RWPE1 (cell line): ENCODE measurements at regions not wholly inside any gene's neighbourhood (a gene's known extent, or its start where the extent isn't known, plus 50 kb on each side); places are given as distances from the start of the nearest gene placed in this dataset.
"Not testable (repeated sequence)": the region's sequence is repeated elsewhere in the genome, so short reads cannot be mapped to it uniquely, and the experiment has no call there.

Experiments used
- CTCF ChIA-PET: fragments of 350-600 bp; sonication (Branson Sonifier 250); formaldehyde crosslinking; extraction: SDS; loops from one replicate; lab custom pipeline; 2021; lab: Yijun Ruan, JAX
- POLR2A ChIA-PET: fragments of 400-600 bp; formaldehyde crosslinking; extraction: SDS; loops from one replicate; lab custom pipeline; 2020; ENCODE audit warnings: antibody characterized with exemption; ENCODE audit not compliant: low non-redundant PET; lab: Yijun Ruan, JAX
- DNase-seq: peaks from one replicate; pipeline ENCODE4 v3.0.0; 2012; ENCODE audit warnings: low spot score
- H3K27ac ChIP-seq: fragments of 450-650 bp; 2 replicates; pipeline ENCODE4 v1.5.1; 2017
- TF ChIP-seq, protein P1 (sequence below): fragments of 450-650 bp; conservative IDR thresholded peaks from 2 replicates; pipeline ENCODE4 v1.5.1; 2017; ENCODE audit warnings: low read depth, mild to moderate bottlenecking

DNA sequence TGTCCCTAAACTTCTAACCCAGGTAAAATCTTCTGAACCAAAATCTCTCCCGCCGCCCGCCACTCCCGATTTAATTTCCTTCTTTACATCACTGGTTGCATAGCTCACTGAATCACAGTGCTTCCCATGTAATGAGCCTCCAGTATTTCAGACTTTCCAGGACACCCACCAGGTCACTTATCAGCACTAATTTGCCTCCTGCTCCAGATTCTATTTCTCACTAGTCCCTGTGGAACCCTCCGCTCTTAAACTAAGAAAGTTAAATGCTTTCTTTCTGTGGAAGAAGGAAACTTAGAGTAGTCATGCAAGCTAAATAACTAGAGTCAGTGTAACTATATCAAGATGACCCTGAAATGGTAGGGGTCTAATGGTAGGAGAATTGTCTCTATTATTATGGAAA is 106.6 kb upstream of the OPCML start:
- ChIA-PET CTCF (interaction anchor here (0.5 kb wide), 1 partner anchor 18 kb away, joined by 3 read pairs; no protein-coding TSS in a partner anchor), POLR2A (no interaction called here)
- TF ChIP-seq, protein P1, sequence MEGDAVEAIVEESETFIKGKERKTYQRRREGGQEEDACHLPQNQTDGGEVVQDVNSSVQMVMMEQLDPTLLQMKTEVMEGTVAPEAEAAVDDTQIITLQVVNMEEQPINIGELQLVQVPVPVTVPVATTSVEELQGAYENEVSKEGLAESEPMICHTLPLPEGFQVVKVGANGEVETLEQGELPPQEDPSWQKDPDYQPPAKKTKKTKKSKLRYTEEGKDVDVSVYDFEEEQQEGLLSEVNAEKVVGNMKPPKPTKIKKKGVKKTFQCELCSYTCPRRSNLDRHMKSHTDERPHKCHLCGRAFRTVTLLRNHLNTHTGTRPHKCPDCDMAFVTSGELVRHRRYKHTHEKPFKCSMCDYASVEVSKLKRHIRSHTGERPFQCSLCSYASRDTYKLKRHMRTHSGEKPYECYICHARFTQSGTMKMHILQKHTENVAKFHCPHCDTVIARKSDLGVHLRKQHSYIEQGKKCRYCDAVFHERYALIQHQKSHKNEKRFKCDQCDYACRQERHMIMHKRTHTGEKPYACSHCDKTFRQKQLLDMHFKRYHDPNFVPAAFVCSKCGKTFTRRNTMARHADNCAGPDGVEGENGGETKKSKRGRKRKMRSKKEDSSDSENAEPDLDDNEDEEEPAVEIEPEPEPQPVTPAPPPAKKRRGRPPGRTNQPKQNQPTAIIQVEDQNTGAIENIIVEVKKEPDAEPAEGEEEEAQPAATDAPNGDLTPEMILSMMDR = no peak
- H3K27ac ChIP-seq = no peak overlapping the region
- no peak for DNase-seq

DNA sequence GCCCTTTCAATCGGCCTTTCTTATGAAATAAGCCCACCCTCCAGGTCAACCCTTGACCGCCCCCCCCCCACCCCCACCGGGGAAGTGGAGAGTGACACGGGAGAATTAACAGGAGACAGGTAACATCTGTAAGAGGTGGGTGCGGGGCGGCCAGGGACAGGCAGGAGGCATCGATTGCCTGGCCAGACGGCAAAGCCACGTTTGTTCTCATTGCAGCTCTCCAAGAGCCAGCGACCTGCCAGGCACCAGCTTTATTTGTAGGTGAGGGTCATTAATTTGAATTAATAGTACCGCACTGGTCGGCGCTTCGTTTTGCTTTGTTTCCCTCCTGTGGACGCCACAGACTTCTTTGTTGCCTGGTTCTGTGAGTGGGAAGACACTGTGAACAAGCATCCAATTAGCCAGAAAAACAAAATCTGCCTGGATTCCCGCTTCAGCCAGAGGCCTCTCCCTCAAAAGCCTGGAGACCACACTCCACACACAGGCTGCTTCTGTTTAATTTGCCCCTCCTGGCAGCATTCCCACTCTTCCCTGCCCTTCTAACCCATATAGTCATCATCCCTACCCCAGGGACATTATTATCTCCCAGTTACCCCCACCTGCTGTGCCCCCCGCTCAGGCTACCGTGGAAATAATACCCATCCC is 104.5 kb upstream of the OPCML start:
- no peak for DNase-seq
- ChIA-PET CTCF (no interaction called here), POLR2A (no interaction called here)
- TF ChIP-seq, protein P1 = no peak
- H3K27ac ChIP-seq = no peak overlapping the region

DNA sequence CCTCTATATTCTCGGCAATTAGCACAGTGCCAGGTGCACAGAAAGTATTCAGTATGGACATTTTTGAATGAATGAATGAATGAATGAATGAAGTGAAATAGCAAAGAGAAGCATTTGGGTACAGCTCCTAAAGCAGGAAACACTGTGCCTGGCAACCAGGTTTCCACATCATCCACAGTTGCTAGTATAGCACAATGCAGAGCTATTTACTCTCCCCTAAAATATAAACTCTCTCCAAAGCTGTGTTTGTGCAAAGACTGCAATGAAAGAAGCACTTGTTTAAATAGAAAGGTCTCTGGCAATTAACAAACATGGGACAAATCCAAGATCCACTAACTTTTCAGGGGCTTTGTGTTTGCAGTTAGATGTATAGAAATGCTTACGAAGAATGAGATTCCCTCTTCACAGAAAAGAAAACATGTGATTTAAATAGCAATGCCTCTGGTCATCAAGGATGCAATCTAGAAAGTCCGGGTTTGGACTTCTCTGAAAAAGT is 103.0 kb upstream of the OPCML start:
- no peak for DNase-seq
- ChIA-PET CTCF (no interaction called here), POLR2A (no interaction called here)
- TF ChIP-seq, protein P1 = no peak
- H3K27ac ChIP-seq = no peak overlapping the region

DNA sequence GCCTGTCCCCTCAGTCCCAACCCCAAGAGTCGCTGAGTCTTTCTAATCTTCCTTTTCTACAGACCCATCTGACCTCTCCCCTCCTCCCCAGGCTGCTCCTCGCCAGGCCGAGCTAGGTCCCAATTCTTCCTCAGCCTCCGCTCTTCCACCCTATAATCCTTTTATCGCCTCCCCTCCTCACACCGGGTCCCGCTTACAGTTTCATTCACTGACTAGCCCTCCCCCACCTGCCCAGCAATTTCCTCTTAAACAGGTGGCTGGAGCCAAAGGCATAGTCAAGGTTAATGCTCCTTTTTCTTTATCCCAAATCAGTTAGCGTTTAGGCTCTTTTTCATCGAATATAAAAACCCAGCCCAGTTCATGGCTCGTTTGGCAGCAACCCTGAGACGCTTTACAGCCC is 96.1 kb upstream of the OPCML start:
- DNase-seq, POLR2A ChIA-PET, H3K27ac ChIP-seq, CTCF ChIA-PET: not testable (repeated sequence)

DNA sequence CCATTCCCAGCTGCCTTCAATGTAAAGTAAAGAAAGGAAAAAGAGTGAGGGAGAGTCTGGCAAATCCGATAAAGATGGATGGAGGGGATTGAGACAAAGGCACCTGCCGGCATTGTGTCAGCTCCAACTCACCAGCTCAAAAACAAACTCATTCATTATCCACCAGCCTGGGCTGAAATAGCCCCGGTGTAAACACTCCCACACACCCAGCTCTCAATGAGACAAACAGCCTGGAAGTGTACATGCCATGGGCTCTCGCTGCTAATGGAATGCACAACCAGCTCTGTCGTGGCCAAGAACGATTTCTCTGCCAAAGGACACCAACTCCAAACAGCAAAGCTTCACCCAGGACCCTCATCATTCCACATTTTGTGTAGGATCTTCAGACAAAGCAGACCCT is 89.3 kb upstream of the OPCML start:
- TF ChIP-seq, protein P1 = no peak
- ChIA-PET POLR2A (no interaction called here), CTCF (no interaction called here)
- H3K27ac ChIP-seq = no peak overlapping the region
- DNase-seq = no peak

DNA sequence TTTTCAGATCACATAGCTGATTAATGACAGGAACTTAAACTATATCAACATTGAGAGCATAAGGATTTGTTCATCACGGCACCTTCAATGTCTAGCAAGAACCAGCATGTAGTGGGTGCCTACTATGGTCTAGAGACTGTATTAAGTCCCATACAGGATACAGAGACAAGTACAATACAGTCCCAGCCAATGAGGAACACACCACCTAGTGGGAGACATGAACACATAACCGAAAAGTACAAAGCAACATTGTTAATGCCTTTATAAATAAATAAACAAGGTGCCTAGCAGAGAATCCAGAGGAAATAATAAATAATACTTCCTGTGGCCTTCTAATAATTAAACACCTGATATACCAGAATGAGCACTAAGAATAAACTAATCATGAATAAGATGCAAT is 87.7 kb upstream of the OPCML start:
- ChIA-PET CTCF (no interaction called here), POLR2A (no interaction called here)
- H3K27ac ChIP-seq = no peak overlapping the region
- no peak for DNase-seq
- TF ChIP-seq, protein P1 = no peak

DNA sequence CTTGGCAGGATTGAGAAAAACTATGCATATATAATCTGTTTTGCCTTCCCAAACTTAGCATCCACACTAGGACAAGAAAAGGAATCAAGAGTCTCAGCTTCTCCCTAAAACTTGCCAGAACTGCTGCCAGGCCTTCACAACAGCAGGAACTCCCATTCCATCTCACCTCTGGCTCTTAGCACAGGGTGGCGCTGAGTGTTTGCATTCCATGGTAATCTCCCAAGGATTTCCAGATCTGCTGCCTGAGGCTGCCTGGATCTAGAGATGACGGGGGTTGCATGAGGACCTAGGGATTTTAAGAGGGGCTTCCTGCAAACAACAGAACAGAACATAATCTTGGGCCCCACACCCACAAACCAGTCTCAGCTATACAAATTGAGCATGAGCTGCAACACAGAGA is 87.1 kb upstream of the OPCML start:
- POLR2A ChIA-PET = no interaction called here
- H3K27ac ChIP-seq = no peak overlapping the region
- TF ChIP-seq, protein P1 = no peak
- no peak for DNase-seq
- CTCF ChIA-PET = no interaction called here
